AG10803 (cell line): ENCODE measurements at regions not wholly inside any gene's neighbourhood (a gene's known extent, or its start where the extent isn't known, plus 50 kb on each side); places are given as distances from the start of the nearest gene placed in this dataset.

Experiments
- DNase-seq: peaks from one replicate; pipeline ENCODE4 v3.0.0; 2010; ENCODE audit warnings: low read depth
- H3K4me3 ChIP-seq: 2 replicates; pipeline ENCODE4 v1.5.1; 2011; ENCODE audit warnings: mild to moderate bottlenecking, low read length, control low read depth
- CTCF ChIP-seq: conservative IDR thresholded peaks from 2 replicates; pipeline ENCODE4 v1.5.1; 2011; ENCODE audit warnings: mild to moderate bottlenecking, low read length, control low read depth, inconsistent platforms

GRCh38 chr2:122433123-122433754 lies 677.8 kb downstream of the TSN start:
- no peak for DNase-seq
- no peak for TF ChIP-seq CTCF
- H3K4me3 ChIP-seq: no peak overlapping the region

GRCh38 chr2:122445003-122445402 lies 689.6 kb downstream of the TSN start:
- TF ChIP-seq CTCF: no peak
- no peak overlapping the region for H3K4me3 ChIP-seq
- no peak for DNase-seq

GRCh38 chr2:122446761-122447160 lies 691.3 kb downstream of the TSN start:
- no peak for DNase-seq
- H3K4me3 ChIP-seq: no peak overlapping the region
- no peak for TF ChIP-seq CTCF

- TF ChIP-seq CTCF: no peak
- no peak for DNase-seq
- H3K4me3 ChIP-seq: no peak overlapping the region
These were observed 691.8 kb downstream of the TSN start for GRCh38 chr2:122447237-122447636.

GRCh38 chr2:122451040-122451439 lies 695.6 kb downstream of the TSN start:
- peak; percentile 69 for TF ChIP-seq CTCF
- peak; percentile 35 for DNase-seq

GRCh38 chr2:122451697-122452096 lies 696.2 kb downstream of the TSN start:
- no peak for DNase-seq
- no peak overlapping the region for H3K4me3 ChIP-seq
- TF ChIP-seq CTCF: no peak

More at GRCh38 chr2:122451040-122451439, 695.6 kb downstream of the TSN start:
- no peak overlapping the region for H3K4me3 ChIP-seq

GRCh38 chr2:122469147-122469546 lies 713.7 kb downstream of the TSN start:
- TF ChIP-seq CTCF: no peak
- no peak overlapping the region for H3K4me3 ChIP-seq
- no peak for DNase-seq
